Neural cell (in vitro differentiated cells): ENCODE measurements at regions not wholly inside any gene's neighbourhood (a gene's known extent, or its start where the extent isn't known, plus 50 kb on each side); places are given as distances from the start of the nearest gene placed in this dataset.
A peak's percentile ranks its signal among the peaks of the same experiment; 100 is the strongest.

Experiments used
- H2AFZ ChIP-seq: fragments of 200-600, 300-800 bp; sonication (generic), shearing (Covaris generic); 2 replicates; pipeline ENCODE4 v1.6.0; 2014; ENCODE audit warnings: low read depth, mild to moderate bottlenecking, antibody characterized with exemption, low read length, moderate library complexity
- H3F3A ChIP-seq: fragments of 200-600 bp; shearing (Covaris generic); 2 replicates; pipeline ENCODE4 v1.6.1; 2016; ENCODE audit warnings: mild to moderate bottlenecking, moderate library complexity, mixed read lengths, antibody characterized with exemption, low read length; ENCODE audit not compliant: insufficient read depth, poor library complexity, severe bottlenecking
- H3K27ac ChIP-seq: fragments of 200-600, 300-800 bp; sonication (generic), shearing (Covaris generic); 2 replicates; pipeline ENCODE4 v1.5.1; 2014; ENCODE audit warnings: mild to moderate bottlenecking, low read length, moderate library complexity
- H3K27me3 ChIP-seq: fragments of 300-800, 200-600 bp; sonication (generic), shearing (Covaris generic); 2 replicates; pipeline ENCODE4 v1.6.0; 2014; ENCODE audit warnings: mild to moderate bottlenecking, low read depth, low read length, moderate library complexity; ENCODE audit not compliant: insufficient read depth
- H3K36me3 ChIP-seq: fragments of 300-800, 200-600 bp; sonication (generic), shearing (Covaris generic); 2 replicates; pipeline ENCODE4 v1.5.1; 2014; ENCODE audit warnings: mild to moderate bottlenecking, antibody characterized with exemption, low read length, moderate library complexity; ENCODE audit not compliant: insufficient read depth
- H3K4me2 ChIP-seq: fragments of 300-800, 200-600 bp; sonication (generic), shearing (Covaris generic); 2 replicates; pipeline ENCODE4 v1.6.0; 2014; ENCODE audit warnings: mild to moderate bottlenecking, low read length
- H3K4me3 ChIP-seq: fragments of 300-800, 200-600 bp; sonication (generic), shearing (Covaris generic); 2 replicates; pipeline ENCODE4 v1.5.1; 2014; ENCODE audit warnings: mild to moderate bottlenecking, low read length, moderate library complexity
- H3K79me2 ChIP-seq: fragments of 200-600 bp; shearing (Covaris generic); replicated peaks from 2 replicates; pipeline ENCODE4 v1.6.0; 2014; ENCODE audit warnings: mild to moderate bottlenecking, low read length, moderate library complexity; ENCODE audit not compliant: insufficient read depth
- H3K9ac ChIP-seq: fragments of 300-800, 200-600 bp; sonication (generic), shearing (Covaris generic); 2 replicates; pipeline ENCODE4 v1.6.1; 2016; ENCODE audit warnings: mild to moderate bottlenecking, low read length, mixed read lengths
- H3K9me2 ChIP-seq: fragments of 200-600 bp; shearing (Covaris generic); 2 replicates; pipeline ENCODE4 v1.6.1; 2016; ENCODE audit warnings: mild to moderate bottlenecking, low read length, mixed read lengths; ENCODE audit not compliant: insufficient read depth
- H3K9me3 ChIP-seq: fragments of 200-600, 300-800 bp; sonication (generic), shearing (Covaris generic); 2 replicates; pipeline ENCODE4 v1.6.1; 2016; ENCODE audit warnings: mild to moderate bottlenecking, mixed run types, low read length, moderate library complexity, mixed read lengths
- H4K20me1 ChIP-seq: fragments of 200-600 bp; shearing (Covaris generic); 2 replicates; pipeline ENCODE4 v1.6.1; 2016; ENCODE audit warnings: mild to moderate bottlenecking, mixed run types; ENCODE audit not compliant: insufficient read depth
- CTCF ChIP-seq: fragments of 450-650 bp; IDR thresholded peaks from 2 replicates; pipeline ENCODE4 v1.5.1; 2014; ENCODE audit warnings: antibody characterized with exemption, mild to moderate bottlenecking, moderate library complexity; ENCODE audit not compliant: poor library complexity, severe bottlenecking
- EP300 ChIP-seq: fragments of 450-650 bp; conservative IDR thresholded peaks from 2 replicates; pipeline ENCODE4 v1.6.1; 2014; ENCODE audit warnings: antibody characterized with exemption, mild to moderate bottlenecking, moderate library complexity; ENCODE audit not compliant: poor library complexity, severe bottlenecking
- EZH2 ChIP-seq: fragments of 200-600, 300-800 bp; shearing (Covaris generic), sonication (generic); IDR thresholded peaks from 2 replicates; pipeline ENCODE4 v1.6.1; 2014; ENCODE audit warnings: antibody characterized with exemption, low read length, borderline replicate concordance, mild to moderate bottlenecking; ENCODE audit not compliant: insufficient read depth, poor library complexity, severe bottlenecking
- MXI1 ChIP-seq: fragments of 450-650 bp; conservative IDR thresholded peaks from 2 replicates; pipeline ENCODE4 v1.6.1; 2014; ENCODE audit warnings: antibody characterized with exemption, mild to moderate bottlenecking; ENCODE audit not compliant: poor library complexity, severe bottlenecking
- POLR2AphosphoS5 ChIP-seq: IDR thresholded peaks from 2 replicates; pipeline ENCODE4 v1.6.1; 2012
- RAD21 ChIP-seq: fragments of 450-650 bp; conservative IDR thresholded peaks from 2 replicates; pipeline ENCODE4 v1.6.1; 2014; ENCODE audit warnings: antibody characterized with exemption, mild to moderate bottlenecking, moderate library complexity
- REST ChIP-seq: IDR thresholded peaks from 2 replicates; pipeline ENCODE4 v1.6.1; 2012; ENCODE audit warnings: borderline replicate concordance
- SMC3 ChIP-seq: fragments of 450-650 bp; conservative IDR thresholded peaks from 2 replicates; pipeline ENCODE4 v1.6.1; 2014; ENCODE audit warnings: antibody characterized with exemption, mild to moderate bottlenecking, moderate library complexity; ENCODE audit not compliant: poor library complexity
- TAF1 ChIP-seq: IDR thresholded peaks from 2 replicates; pipeline ENCODE4 v1.6.1; 2012; ENCODE audit warnings: low read depth

GRCh38 chr2:60671966-60672365 is 84.1 kb upstream of the PAPOLG start:
- H3K79me2 ChIP-seq: no peaks in the 10 kb centered on the region
- H3K9ac ChIP-seq: no peak overlapping the region
- H3K9me2 ChIP-seq: no peaks in the 10 kb centered on the region
- H2AFZ ChIP-seq: no peak overlapping the region
- peak overlapping the region; percentile 20 for H3K27ac ChIP-seq
- no peaks in the 10 kb centered on the region for H4K20me1 ChIP-seq
- H3K9me3 ChIP-seq: no peaks in the 10 kb centered on the region
- H3F3A ChIP-seq: no peaks in the 10 kb centered on the region
- H3K4me3 ChIP-seq: peak overlapping the region; percentile 15
- TF ChIP-seq TAF1 (no peak), SMC3 (no peak), EP300 (peak; percentile 41), EZH2 (no peak)
- no peak overlapping the region for H3K4me2 ChIP-seq
- no peaks in the 10 kb centered on the region for H3K27me3 ChIP-seq
- H3K36me3 ChIP-seq: no peaks in the 10 kb centered on the region

GRCh38 chr2:60674524-60675165 is 81.4 kb upstream of the PAPOLG start:
- no peak overlapping the region for H3K4me2 ChIP-seq
- no peak overlapping the region for H2AFZ ChIP-seq

More at GRCh38 chr2:60674524-60675165, 81.4 kb upstream of the PAPOLG start:
- no peaks in the 10 kb centered on the region for H3K9me3 ChIP-seq
- no peak overlapping the region for H3K27ac ChIP-seq
- no peaks in the 10 kb centered on the region for H3K36me3 ChIP-seq
- H3K79me2 ChIP-seq: no peaks in the 10 kb centered on the region
- H3K9ac ChIP-seq: no peak overlapping the region
- H3K9me2 ChIP-seq: no peaks in the 10 kb centered on the region
- H4K20me1 ChIP-seq: no peaks in the 10 kb centered on the region
- no peak overlapping the region for H3K4me3 ChIP-seq
- H3K27me3 ChIP-seq: no peaks in the 10 kb centered on the region
- H3F3A ChIP-seq: no peaks in the 10 kb centered on the region
- TF ChIP-seq POLR2AphosphoS5 (no peak), REST (no peak), EP300 (no peak), CTCF (peak; percentile 75), RAD21 (peak; percentile 74), MXI1 (no peak), SMC3 (peak; percentile 80), EZH2 (no peak), TAF1 (no peak)
